HG03175 (cell line): ENCODE measurements at regions not wholly inside any gene's neighbourhood (a gene's known extent, or its start where the extent isn't known, plus 50 kb on each side); places are given as distances from the start of the nearest gene placed in this dataset.
"Not testable (repeated sequence)": the region's sequence is repeated elsewhere in the genome, so short reads cannot be mapped to it uniquely, and the experiment has no call there.

Source experiments
- ATAC-seq: cut with Tn5 transposase; IDR thresholded peaks from one replicate; pipeline ENCODE4 v1.9.1; 2021; ENCODE audit warnings: mild to moderate bottlenecking, moderate library complexity; ENCODE audit not compliant: unreplicated experiment

DNA sequence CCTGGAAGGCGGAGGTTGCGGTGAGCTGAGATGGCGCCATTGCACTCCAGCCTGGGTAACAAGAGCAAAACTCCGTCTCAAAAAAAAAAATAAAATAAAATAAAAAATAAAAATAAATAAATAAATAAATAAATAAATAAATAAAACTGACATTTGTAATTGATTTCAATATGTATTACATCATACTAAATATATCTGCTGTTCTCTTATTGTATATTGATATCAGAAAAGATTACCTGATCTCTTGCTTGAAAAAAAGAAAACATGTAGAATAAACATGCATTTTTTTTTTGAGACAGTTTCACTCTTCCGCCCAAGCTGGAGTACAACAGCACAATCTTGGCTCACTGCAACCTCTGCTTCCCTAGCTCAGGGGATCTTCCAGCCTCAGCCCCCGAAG is 81.0 kb upstream of the JARID2 start:
- ATAC-seq = not testable (repeated sequence)

DNA sequence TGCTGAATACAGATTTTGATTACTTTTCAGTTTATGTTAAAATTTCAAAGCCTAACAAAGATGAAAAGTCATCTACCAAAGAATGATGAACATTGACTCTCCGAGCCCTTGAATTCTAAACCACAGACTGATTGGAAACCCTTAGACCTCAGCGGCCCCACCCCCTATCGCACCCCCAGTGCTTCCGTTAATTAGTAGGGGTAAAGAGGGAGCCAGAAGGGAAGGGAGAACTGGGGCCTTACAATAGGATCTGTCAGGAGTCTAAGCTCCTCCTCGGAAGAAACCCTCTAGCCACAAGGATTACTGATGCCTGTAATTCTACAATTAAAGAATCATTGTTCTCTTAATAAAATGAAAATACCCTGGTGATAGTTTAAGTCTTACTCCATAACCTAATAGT is 79.7 kb upstream of the JARID2 start:
- no peak for ATAC-seq

DNA sequence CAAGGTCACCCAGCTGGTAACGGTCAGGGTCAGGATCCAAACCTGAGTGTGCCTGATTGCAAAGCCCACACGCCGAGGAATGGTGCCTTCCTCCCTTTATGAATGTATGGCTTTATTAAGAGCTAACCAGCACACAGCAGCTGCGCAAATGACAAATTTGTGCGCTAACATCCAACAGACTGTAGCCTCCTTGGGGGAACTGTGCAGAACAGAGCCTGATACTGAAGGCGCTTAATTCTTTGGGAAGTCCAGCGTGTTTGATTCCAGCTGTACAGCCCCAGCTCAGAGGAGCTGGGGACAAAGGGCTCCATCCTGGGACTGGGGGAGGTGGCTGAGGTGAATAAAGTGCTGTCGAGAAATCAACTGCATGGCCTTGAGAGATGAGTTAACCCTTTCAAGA is 75.7 kb upstream of the JARID2 start:
- ATAC-seq = no peak

GRCh38 chr6:15171026-15171425 is 74.8 kb upstream of the JARID2 start:
- ATAC-seq = no peak

GRCh38 chr6:15176816-15177370 is 69.0 kb upstream of the JARID2 start:
- no peak for ATAC-seq

- no peak for ATAC-seq
Observed at GRCh38 chr6:15183979-15184378, 61.9 kb upstream of the JARID2 start.

DNA sequence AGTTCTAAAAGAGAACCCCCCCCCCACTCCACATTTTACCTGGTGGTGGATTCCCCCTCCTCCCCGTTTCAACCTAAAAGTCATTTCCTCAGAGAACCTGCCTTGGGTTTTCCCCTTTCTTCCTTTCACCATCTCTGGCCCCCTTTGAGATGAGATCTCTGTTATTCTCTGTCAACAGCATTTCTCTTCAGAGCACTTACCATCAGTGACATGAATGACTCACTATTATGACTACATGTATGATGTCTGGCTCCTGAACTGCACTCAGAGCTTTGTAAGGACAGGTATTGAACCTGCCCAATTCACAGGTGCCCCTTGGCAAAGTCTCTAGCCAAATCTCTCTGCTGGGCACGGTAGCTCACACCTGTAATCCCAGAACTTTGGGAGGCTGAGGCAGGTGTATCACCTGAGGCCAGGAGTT is 61.4 kb upstream of the JARID2 start:
- no peak for ATAC-seq

DNA sequence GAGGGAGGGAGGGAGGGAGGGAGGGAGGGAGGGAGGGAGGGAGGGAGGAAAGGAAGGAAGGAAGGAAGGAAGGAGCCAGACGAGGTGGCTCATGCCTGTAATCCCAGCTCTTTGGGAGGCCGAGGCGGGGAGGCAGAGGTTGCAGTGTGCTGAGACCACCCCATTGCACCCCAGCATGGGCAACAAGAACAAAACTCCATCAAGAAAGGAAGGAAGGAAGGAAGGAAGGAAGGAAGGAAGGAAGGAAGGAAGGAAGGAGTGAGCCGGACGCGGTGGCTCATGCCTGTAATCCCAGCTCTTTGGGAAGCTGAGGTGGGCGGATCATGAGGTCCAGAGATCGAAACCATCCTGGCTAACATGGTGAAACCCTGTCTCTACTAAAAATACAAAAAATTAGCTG is 60.8 kb upstream of the JARID2 start:
- not testable (repeated sequence) for ATAC-seq

DNA sequence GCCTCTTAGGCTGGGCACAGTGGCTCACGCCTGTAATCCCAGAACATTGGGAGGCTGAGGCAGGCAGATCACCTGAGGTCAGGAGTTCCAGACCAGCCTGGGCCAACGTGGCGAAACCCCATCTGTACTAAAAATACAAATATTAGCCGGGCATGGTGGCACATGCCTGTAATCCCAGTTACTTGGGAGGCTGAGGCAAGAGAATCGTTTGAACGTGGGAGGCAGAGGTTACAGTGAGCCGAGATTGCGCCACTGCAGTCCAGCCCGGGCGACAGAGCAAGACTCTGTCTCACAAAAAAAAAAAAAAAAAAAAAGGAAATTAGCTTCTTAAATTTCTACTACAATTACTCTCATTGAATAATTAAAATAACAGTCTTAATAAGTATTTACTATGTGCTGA is 52.4 kb upstream of the JARID2 start:
- ATAC-seq = not testable (repeated sequence)

DNA sequence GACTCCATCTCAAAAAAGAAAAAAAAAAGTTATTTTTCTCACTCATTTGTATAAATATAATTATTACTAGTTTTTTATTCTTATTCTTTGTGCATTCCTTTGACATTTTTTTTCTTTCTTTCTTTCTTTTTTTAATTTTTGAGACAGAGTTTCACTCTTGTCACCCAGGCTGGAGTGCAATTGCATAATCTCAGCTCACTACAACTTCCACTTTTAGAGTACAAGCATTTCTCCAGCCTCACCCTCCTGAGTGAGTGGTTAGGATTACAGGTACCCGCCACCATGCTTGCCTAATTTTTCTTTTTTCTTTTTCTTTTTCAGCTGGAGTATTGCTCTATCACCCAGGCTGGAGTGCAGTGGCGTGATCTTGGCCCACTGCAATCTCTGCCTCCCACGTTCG is 51.4 kb upstream of the JARID2 start:
- no peak for ATAC-seq
